ENCODE measurements at regions not wholly inside any gene's neighbourhood (a gene's known extent, or its start where the extent isn't known, plus 50 kb on each side); places are given as distances from the start of the nearest gene placed in this dataset.

DNA sequence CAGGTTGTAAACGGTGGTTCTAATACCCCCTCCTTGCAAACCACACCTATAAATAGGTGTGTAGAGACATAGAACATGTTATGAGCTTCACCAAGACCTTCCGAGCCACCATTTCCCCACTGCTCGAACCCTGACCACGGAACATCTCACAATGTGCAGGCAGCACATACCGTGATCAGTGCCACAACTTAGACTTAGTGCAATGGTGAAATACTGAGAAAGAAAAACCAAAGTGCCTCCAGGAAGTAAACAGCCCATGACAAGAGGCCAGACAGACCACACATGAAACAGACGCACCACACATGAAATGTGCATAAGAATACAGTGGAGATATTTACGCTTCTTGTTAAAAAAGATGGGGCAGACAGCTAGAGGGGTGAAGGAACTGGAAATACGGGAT is 166.9 kb upstream of the CCND2 start:
- TF ChIP-seq POLR2AphosphoS5 (IDR thresholded peaks at IDR 0.05; ENCODE audit: borderline replicate concordance, low read depth, low read length) (no peak), FOXP2 (optimal IDR thresholded peaks at IDR 0.05; ENCODE audit: control extremely low read depth, extremely low read length, insufficient read depth) (no peak), EZH2 (IDR thresholded peaks at IDR 0.05) (no peak)
- no peak for DNase-seq (ENCODE audit: low read depth, low spot score)
- H3K9me3 ChIP-seq (ENCODE audit: low read depth, low read length), result no peaks in the 10 kb centered on the region
- no peak overlapping the region for H3K4me3 ChIP-seq
- H3K9ac ChIP-seq (ENCODE audit: insufficient read length), result no peak overlapping the region
- H3K27ac ChIP-seq, result no peak overlapping the region
- H3K36me3 ChIP-seq (ENCODE audit: insufficient read depth, low read length), result no peaks in the 10 kb centered on the region

DNA sequence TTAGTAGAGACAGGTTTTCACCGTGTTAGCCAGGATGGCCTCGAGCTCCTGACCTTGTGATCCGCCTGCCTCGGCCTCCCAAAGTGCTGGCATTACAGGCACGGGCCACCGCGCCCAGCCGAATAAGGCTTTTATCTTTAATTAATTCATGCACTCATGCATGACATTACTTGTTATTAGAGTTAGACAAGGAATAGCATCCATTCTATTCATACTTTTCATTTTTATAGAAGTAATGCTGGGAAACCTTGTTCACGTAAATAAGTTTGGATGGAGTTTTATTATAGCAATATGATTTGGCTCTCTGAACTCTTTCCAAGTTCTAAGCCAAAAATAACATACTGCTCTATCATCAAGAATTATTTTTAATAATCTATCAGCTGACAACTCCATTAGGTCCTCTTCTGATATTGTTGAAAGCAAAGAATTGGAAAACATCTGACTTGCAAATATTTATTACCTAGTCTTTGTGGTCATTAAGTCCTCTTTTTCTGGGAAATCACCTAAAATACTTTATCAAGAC is 168.8 kb upstream of the CCND2 start:
- Histone ChIP-seq H3K4me3 (no peak overlapping the region), H3K27ac (no peak overlapping the region), H3K36me3 (ENCODE audit: insufficient read depth, low read length) (no peaks in the 10 kb centered on the region), H3K9ac (ENCODE audit: insufficient read length) (no peak overlapping the region), H3K9me3 (ENCODE audit: low read depth, low read length) (no peaks in the 10 kb centered on the region)
- DNase-seq (ENCODE audit: low read depth, low spot score), result no peak
- TF ChIP-seq POLR2AphosphoS5 (IDR thresholded peaks at IDR 0.05; ENCODE audit: borderline replicate concordance, low read depth, low read length), result no peak
- TF ChIP-seq FOXP2 (optimal IDR thresholded peaks at IDR 0.05; ENCODE audit: control extremely low read depth, extremely low read length, insufficient read depth), result no peak
- TF ChIP-seq EZH2 (IDR thresholded peaks at IDR 0.05), result no peak

DNA sequence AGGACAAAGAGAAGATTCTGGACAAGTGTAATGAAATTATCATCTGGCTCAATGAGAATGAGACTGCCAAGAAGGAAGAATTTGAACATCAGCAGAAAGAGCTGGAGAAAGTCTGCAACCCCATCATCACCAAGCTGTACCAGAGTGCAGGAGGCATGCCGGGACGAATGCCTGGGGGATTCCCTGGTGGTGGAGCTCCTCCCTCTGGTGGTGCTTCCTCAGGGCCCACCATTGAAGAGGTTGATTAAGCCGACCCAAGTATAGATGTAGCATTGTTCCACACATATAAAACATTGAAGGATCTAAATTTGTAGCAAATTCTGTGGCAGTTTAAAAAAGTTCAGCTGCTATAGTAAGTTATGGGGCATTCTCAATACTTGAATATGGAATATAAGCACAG is 174.3 kb upstream of the CCND2 start:
- no peaks in the 10 kb centered on the region for H3K9me3 ChIP-seq (ENCODE audit: low read depth, low read length)
- no peak overlapping the region for H3K27ac ChIP-seq
- TF ChIP-seq POLR2AphosphoS5 (IDR thresholded peaks at IDR 0.05; ENCODE audit: borderline replicate concordance, low read depth, low read length) (no peak), EZH2 (IDR thresholded peaks at IDR 0.05) (no peak), FOXP2 (optimal IDR thresholded peaks at IDR 0.05; ENCODE audit: control extremely low read depth, extremely low read length, insufficient read depth) (no peak)
- DNase-seq (ENCODE audit: low read depth, low spot score), result no peak
- H3K9ac ChIP-seq (ENCODE audit: insufficient read length), result no peak overlapping the region
- H3K4me3 ChIP-seq, result no peak overlapping the region
- no peaks in the 10 kb centered on the region for H3K36me3 ChIP-seq (ENCODE audit: insufficient read depth, low read length)

DNA sequence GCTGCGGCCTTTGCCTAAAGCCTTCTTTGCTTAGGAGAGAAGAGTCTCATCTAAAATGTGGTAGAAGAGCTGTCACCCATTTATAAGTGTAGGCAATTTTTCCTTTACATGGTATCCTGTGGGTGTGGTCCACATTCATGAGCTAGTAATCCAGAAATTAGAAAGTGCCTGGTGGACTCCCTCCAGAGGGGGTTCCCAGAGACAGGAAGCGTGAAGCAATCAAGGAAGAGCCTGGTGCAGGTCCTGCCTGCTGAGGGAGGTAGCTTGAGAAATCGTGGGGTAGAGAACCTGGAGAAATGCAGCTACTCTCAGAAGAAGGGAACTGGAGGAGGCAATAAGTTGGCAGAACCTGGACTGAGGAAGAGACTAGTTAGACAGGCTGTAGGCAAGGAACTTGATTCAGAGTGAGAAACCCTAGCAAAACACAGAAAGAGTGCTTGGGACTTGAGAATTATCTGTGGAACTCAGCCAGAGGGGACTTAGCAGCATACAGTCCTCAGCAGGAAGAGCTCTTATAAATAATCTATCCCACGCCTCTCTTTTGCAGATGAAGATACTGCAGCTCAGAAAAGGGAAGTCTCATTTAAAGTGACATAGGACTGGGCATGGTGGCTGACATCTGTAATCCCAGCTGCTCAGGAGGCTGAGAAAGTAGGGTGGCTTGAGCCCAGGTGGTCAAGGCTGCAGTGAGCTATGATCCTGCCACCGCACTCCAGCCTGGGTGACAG is 182.4 kb upstream of the CCND2 start:
- peak; percentile 78 for DNase-seq (ENCODE audit: low read depth, low spot score)

DNA sequence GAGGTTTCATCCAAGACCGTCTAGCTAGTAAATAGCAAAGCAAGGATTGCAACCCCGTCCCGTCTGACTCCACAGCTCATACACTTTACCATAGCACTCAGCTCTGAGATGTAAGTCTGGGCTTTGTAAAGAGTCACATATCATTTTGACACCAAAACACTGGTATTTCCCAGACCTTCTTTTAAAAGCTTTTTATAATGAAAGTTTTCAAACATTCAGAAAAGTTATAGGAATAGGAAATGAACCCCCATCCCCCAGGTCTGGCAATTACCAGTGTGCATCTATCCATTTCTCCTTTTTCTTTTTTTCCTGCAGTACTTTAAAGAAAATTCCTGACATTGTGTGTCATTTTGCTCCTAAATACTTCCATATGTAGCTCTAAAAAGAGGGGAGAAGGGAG is 183.6 kb upstream of the CCND2 start:
- TF ChIP-seq FOXP2 (optimal IDR thresholded peaks at IDR 0.05; ENCODE audit: control extremely low read depth, extremely low read length, insufficient read depth) (no peak), EZH2 (IDR thresholded peaks at IDR 0.05) (no peak), POLR2AphosphoS5 (IDR thresholded peaks at IDR 0.05; ENCODE audit: borderline replicate concordance, low read depth, low read length) (no peak)
- H3K9me3 ChIP-seq (ENCODE audit: low read depth, low read length), result no peaks in the 10 kb centered on the region
- no peaks in the 10 kb centered on the region for H3K36me3 ChIP-seq (ENCODE audit: insufficient read depth, low read length)
- no peak overlapping the region for H3K9ac ChIP-seq (ENCODE audit: insufficient read length)
- H3K27ac ChIP-seq, result 0 out of 2 replicates have a peak overlapping the region, but pooled peaks have one; percentile 15
- H3K4me3 ChIP-seq, result no peak overlapping the region
- DNase-seq (ENCODE audit: low read depth, low spot score), result no peak

More for the DNA sequence above, 182.4 kb upstream of the CCND2 start:
- H3K36me3 ChIP-seq (ENCODE audit: insufficient read depth, low read length), result no peaks in the 10 kb centered on the region
- H3K4me3 ChIP-seq, result peak overlapping the region; percentile 26
- peak overlapping the region; percentile 62; the same call in 1 of the 2 replicates for H3K27ac ChIP-seq
- no peak for TF ChIP-seq FOXP2 (optimal IDR thresholded peaks at IDR 0.05; ENCODE audit: control extremely low read depth, extremely low read length, insufficient read depth)
- no peak for TF ChIP-seq EZH2 (IDR thresholded peaks at IDR 0.05)
- TF ChIP-seq POLR2AphosphoS5 (IDR thresholded peaks at IDR 0.05; ENCODE audit: borderline replicate concordance, low read depth, low read length), result no peak; the same call in 1 of the 2 replicates
- H3K9me3 ChIP-seq (ENCODE audit: low read depth, low read length), result no peaks in the 10 kb centered on the region
- H3K9ac ChIP-seq (ENCODE audit: insufficient read length), result no peak overlapping the region

DNA sequence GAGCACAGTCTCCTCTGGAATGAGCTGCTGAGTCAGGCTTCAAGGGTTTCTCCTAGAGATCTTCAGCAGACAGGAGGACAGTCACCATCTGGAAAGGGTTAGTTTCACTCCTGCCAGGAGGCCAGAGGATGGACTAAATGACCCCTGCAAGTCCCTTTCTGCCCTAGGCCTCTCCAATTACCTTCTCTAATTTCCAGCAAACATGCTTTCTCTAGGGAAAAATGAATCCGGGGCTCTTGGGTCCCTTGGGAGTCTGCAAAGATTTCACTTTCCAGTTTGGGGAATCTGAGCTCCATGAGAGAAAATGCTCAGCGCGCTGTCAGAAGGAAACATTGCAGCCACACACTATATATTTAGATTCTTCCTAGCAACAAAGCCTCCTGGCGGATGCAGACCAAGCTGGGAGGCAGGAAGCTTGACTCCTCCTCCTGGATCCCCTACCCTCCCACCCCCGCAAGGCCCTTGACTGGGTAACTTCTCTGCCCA is 184.4 kb upstream of the CCND2 start:
- Histone ChIP-seq H3K9me3 (ENCODE audit: low read depth, low read length) (no peaks in the 10 kb centered on the region), H3K9ac (ENCODE audit: insufficient read length) (no peak overlapping the region), H3K27ac (no peak overlapping the region), H3K36me3 (ENCODE audit: insufficient read depth, low read length) (no peaks in the 10 kb centered on the region), H3K4me3 (no peak overlapping the region)
- no peak for DNase-seq (ENCODE audit: low read depth, low spot score)
- TF ChIP-seq EZH2 (IDR thresholded peaks at IDR 0.05), result no peak
- no peak for TF ChIP-seq POLR2AphosphoS5 (IDR thresholded peaks at IDR 0.05; ENCODE audit: borderline replicate concordance, low read depth, low read length)
- TF ChIP-seq FOXP2 (optimal IDR thresholded peaks at IDR 0.05; ENCODE audit: control extremely low read depth, extremely low read length, insufficient read depth), result no peak

DNA sequence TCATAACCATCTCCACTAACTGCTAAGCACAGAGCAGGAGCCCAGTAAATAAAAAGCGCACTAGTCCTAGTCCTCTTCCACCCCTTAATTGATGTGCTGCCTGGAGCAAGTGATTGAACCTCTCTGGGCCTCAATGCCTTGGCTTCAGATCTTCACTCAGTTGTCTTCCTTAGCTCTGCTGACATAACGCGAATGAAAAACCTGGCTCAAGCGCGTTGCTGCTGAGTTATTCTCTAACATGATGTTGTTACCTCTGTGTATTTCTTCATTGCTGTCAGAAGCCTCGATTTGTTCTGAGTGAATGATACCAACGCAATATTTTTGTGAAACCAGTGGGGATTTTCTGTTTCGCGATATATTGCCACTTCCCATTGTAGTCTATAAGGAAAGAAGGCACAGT is 185.1 kb upstream of the CCND2 start:
- H3K36me3 ChIP-seq (ENCODE audit: insufficient read depth, low read length), result no peaks in the 10 kb centered on the region
- TF ChIP-seq POLR2AphosphoS5 (IDR thresholded peaks at IDR 0.05; ENCODE audit: borderline replicate concordance, low read depth, low read length) (no peak), FOXP2 (optimal IDR thresholded peaks at IDR 0.05; ENCODE audit: control extremely low read depth, extremely low read length, insufficient read depth) (no peak), EZH2 (IDR thresholded peaks at IDR 0.05) (no peak)

DNA sequence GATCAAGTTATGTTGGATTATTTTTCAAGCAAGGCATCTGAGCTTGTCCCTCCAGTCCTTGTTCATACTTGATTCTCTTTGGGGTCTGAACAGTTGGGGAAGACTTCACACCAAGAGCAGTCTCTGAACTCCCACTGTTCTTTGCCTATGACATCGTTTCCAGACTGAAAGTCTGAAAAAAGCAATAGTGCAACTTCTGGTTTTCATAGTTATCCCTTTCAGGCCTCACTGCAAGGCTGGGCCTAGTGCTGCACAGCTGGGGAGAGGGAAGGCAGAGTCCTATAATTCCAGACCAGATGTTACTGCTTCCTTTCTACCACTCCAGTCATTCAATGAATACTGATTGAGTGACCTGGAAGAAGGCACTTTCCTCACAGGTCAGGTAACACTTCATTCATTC is 187.1 kb upstream of the CCND2 start:
- Histone ChIP-seq H3K9ac (ENCODE audit: insufficient read length) (no peak overlapping the region), H3K4me3 (no peak overlapping the region), H3K27ac (no peak overlapping the region), H3K9me3 (ENCODE audit: low read depth, low read length) (no peaks in the 10 kb centered on the region), H3K36me3 (ENCODE audit: insufficient read depth, low read length) (no peaks in the 10 kb centered on the region)
- no peak for DNase-seq (ENCODE audit: low read depth, low spot score)
- no peak for TF ChIP-seq EZH2 (IDR thresholded peaks at IDR 0.05)
- TF ChIP-seq FOXP2 (optimal IDR thresholded peaks at IDR 0.05; ENCODE audit: control extremely low read depth, extremely low read length, insufficient read depth), result no peak
- TF ChIP-seq POLR2AphosphoS5 (IDR thresholded peaks at IDR 0.05; ENCODE audit: borderline replicate concordance, low read depth, low read length), result no peak

More for the DNA sequence above, 185.1 kb upstream of the CCND2 start:
- no peak overlapping the region for H3K4me3 ChIP-seq
- DNase-seq (ENCODE audit: low read depth, low spot score), result no peak
- H3K27ac ChIP-seq, result no peak overlapping the region
- H3K9ac ChIP-seq (ENCODE audit: insufficient read length), result no peak overlapping the region
- H3K9me3 ChIP-seq (ENCODE audit: low read depth, low read length), result no peaks in the 10 kb centered on the region

All from SK-N-MC (cell line).